ENCODE measurements at regions not wholly inside any gene's neighbourhood (a gene's known extent, or its start where the extent isn't known, plus 50 kb on each side); places are given as distances from the start of the nearest gene placed in this dataset.

DNA sequence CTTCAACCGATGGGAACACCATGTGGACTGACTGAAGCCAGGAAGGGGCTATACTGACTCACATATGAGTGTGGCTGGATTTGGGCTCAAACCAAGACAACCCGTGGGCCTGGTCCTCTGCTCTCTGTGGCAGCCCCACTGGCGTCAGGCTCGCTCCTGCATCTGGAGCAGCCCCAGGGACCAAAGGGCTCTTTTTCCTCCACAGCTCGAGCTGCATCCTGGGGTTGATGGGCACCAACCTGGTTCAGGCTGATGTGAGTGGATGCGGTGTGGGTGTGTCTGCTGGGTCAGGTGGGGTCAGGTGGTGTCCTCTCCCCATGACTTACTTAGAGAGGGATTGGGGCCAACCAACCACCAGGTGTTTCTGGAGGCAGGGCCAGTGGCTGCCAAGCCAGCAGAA, 303.0 kb upstream of the AJAP1 start:
- Histone ChIP-seq H3F3A (ENCODE audit: control insufficient read depth, insufficient read depth) (no peaks in the 10 kb centered on the region), H3K27me3 (ENCODE audit: control insufficient read depth, low read length) (no peaks in the 10 kb centered on the region), H3K9me3 (ENCODE audit: control insufficient read depth, insufficient read depth, low read length) (no peaks in the 10 kb centered on the region), H3K4me3 (ENCODE audit: low read length) (no peak overlapping the region), H3K79me2 (ENCODE audit: control insufficient read depth, low read length) (no peaks in the 10 kb centered on the region), H3K9me2 (replicated peaks; ENCODE audit: control insufficient read depth, low read length) (no peaks in the 10 kb centered on the region), H3K36me3 (ENCODE audit: control insufficient read depth, low read length) (no peaks in the 10 kb centered on the region), H4K20me1 (ENCODE audit: control insufficient read depth, insufficient read depth, low read depth, low read length) (no peaks in the 10 kb centered on the region), H3K27ac (ENCODE audit: low read depth, low read length) (no peak overlapping the region), H3K4me2 (ENCODE audit: low read length) (no peak overlapping the region), H3K4me1 (ENCODE audit: control insufficient read depth, low read length) (no peaks in the 10 kb centered on the region)
- TF ChIP-seq EZH2phosphoT487 (IDR thresholded peaks at IDR 0.05; ENCODE audit: borderline replicate concordance, low read length) (no peak), CTCF (IDR thresholded peaks at IDR 0.05; ENCODE audit: low read depth, low read length, poor library complexity, severe bottlenecking) (no peak)

GRCh38 chr1:4353090-4353856, 301.1 kb upstream of the AJAP1 start:
- Histone ChIP-seq H3K9me2 (replicated peaks; ENCODE audit: control insufficient read depth, low read length) (no peaks in the 10 kb centered on the region), H3K27me3 (ENCODE audit: control insufficient read depth, low read length) (no peaks in the 10 kb centered on the region), H3F3A (ENCODE audit: control insufficient read depth, insufficient read depth) (no peaks in the 10 kb centered on the region), H3K79me2 (ENCODE audit: control insufficient read depth, low read length) (no peaks in the 10 kb centered on the region), H4K20me1 (ENCODE audit: control insufficient read depth, insufficient read depth, low read depth, low read length) (no peaks in the 10 kb centered on the region), H3K4me1 (ENCODE audit: control insufficient read depth, low read length) (no peaks in the 10 kb centered on the region), H3K27ac (ENCODE audit: low read depth, low read length) (no peak overlapping the region), H3K9me3 (ENCODE audit: control insufficient read depth, insufficient read depth, low read length) (no peaks in the 10 kb centered on the region), H3K36me3 (ENCODE audit: control insufficient read depth, low read length) (no peaks in the 10 kb centered on the region), H3K4me3 (ENCODE audit: low read length) (no peak overlapping the region), H3K4me2 (ENCODE audit: low read length) (no peak overlapping the region)
- no peak for TF ChIP-seq EZH2phosphoT487 (IDR thresholded peaks at IDR 0.05; ENCODE audit: borderline replicate concordance, low read length)
- no peak for TF ChIP-seq CTCF (IDR thresholded peaks at IDR 0.05; ENCODE audit: low read depth, low read length, poor library complexity, severe bottlenecking)

GRCh38 chr1:4355839-4356238, 298.6 kb upstream of the AJAP1 start:
- Histone ChIP-seq H4K20me1 (ENCODE audit: control insufficient read depth, insufficient read depth, low read depth, low read length) (no peaks in the 10 kb centered on the region), H3K9me3 (ENCODE audit: control insufficient read depth, insufficient read depth, low read length) (no peaks in the 10 kb centered on the region), H3K9me2 (replicated peaks; ENCODE audit: control insufficient read depth, low read length) (no peaks in the 10 kb centered on the region), H3K27ac (ENCODE audit: low read depth, low read length) (no peak overlapping the region), H3K4me1 (ENCODE audit: control insufficient read depth, low read length) (no peaks in the 10 kb centered on the region), H3K4me3 (ENCODE audit: low read length) (no peak overlapping the region), H3F3A (ENCODE audit: control insufficient read depth, insufficient read depth) (no peaks in the 10 kb centered on the region), H3K36me3 (ENCODE audit: control insufficient read depth, low read length) (no peaks in the 10 kb centered on the region), H3K79me2 (ENCODE audit: control insufficient read depth, low read length) (no peaks in the 10 kb centered on the region), H3K4me2 (ENCODE audit: low read length) (no peak overlapping the region), H3K27me3 (ENCODE audit: control insufficient read depth, low read length) (no peaks in the 10 kb centered on the region)
- no peak for TF ChIP-seq EZH2phosphoT487 (IDR thresholded peaks at IDR 0.05; ENCODE audit: borderline replicate concordance, low read length)
- no peak for TF ChIP-seq CTCF (IDR thresholded peaks at IDR 0.05; ENCODE audit: low read depth, low read length, poor library complexity, severe bottlenecking)

Measured in DOHH2 (cell line).